ENCODE measurements at regions not wholly inside any gene's neighbourhood (a gene's known extent, or its start where the extent isn't known, plus 50 kb on each side); places are given as distances from the start of the nearest gene placed in this dataset.

DNA sequence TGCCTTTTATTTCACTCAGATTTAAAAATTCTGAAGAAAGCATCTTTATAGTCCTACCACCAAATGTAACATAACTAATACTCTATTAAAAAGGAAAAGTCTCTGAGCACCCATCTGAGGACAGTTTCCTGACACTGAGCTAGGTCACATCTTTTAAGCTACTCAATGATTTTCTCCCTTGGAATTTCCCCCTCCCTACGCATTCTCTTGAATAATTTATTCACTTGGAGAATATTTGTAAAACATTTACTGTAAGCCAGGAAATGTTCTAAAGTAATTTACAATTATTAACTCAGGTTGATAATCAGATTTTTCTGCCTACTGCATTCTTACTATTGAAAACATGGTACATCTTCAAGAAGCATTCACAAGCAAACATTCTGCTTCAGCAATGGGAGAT, 297.2 kb upstream of the VSTM2A start:
- no peaks in the 10 kb centered on the region for H3K36me3 ChIP-seq (ENCODE audit: insufficient read depth, low read length)
- H3K27me3 ChIP-seq (ENCODE audit: insufficient read depth, low read length, poor library complexity, severe bottlenecking) = no peaks in the 10 kb centered on the region
- H4K20me1 ChIP-seq (ENCODE audit: insufficient read depth, low read length, poor library complexity, severe bottlenecking) = no peaks in the 10 kb centered on the region
- H3K9me3 ChIP-seq (ENCODE audit: insufficient read depth, low read depth, low read length) = no peaks in the 10 kb centered on the region
- no peak overlapping the region for H3K9ac ChIP-seq (ENCODE audit: low read depth, low read length, poor library complexity, severe bottlenecking)
- H3K4me1 ChIP-seq (ENCODE audit: insufficient read depth, low read length, poor library complexity, severe bottlenecking) = no peaks in the 10 kb centered on the region
- no peaks in the 10 kb centered on the region for H3F3A ChIP-seq (ENCODE audit: low read depth)
- H2AFZ ChIP-seq (ENCODE audit: low read length) = no peak overlapping the region
- no peak overlapping the region for H3K4me3 ChIP-seq (ENCODE audit: low read length, poor library complexity, severe bottlenecking)
- TF ChIP-seq, protein P1, sequence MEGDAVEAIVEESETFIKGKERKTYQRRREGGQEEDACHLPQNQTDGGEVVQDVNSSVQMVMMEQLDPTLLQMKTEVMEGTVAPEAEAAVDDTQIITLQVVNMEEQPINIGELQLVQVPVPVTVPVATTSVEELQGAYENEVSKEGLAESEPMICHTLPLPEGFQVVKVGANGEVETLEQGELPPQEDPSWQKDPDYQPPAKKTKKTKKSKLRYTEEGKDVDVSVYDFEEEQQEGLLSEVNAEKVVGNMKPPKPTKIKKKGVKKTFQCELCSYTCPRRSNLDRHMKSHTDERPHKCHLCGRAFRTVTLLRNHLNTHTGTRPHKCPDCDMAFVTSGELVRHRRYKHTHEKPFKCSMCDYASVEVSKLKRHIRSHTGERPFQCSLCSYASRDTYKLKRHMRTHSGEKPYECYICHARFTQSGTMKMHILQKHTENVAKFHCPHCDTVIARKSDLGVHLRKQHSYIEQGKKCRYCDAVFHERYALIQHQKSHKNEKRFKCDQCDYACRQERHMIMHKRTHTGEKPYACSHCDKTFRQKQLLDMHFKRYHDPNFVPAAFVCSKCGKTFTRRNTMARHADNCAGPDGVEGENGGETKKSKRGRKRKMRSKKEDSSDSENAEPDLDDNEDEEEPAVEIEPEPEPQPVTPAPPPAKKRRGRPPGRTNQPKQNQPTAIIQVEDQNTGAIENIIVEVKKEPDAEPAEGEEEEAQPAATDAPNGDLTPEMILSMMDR (conservative IDR thresholded peaks at IDR 0.05; ENCODE audit: low read length) = no peak
- TF ChIP-seq EZH2phosphoT487 (IDR thresholded peaks at IDR 0.05; ENCODE audit: borderline replicate concordance) = no peak
- H3K9me2 ChIP-seq (replicated peaks; ENCODE audit: low read depth, low read length) = no peaks in the 10 kb centered on the region
- no peaks in the 10 kb centered on the region for H3K79me2 ChIP-seq (ENCODE audit: insufficient read depth, low read length)
- no peak overlapping the region for H3K4me2 ChIP-seq (ENCODE audit: low read depth, low read length, poor library complexity, severe bottlenecking)

- Histone ChIP-seq H3K9ac (ENCODE audit: low read depth, low read length, poor library complexity, severe bottlenecking) (no peak overlapping the region), H2AFZ (ENCODE audit: low read length) (no peak overlapping the region), H3K4me1 (ENCODE audit: insufficient read depth, low read length, poor library complexity, severe bottlenecking) (no peaks in the 10 kb centered on the region), H3K79me2 (ENCODE audit: insufficient read depth, low read length) (no peaks in the 10 kb centered on the region), H3K4me3 (ENCODE audit: low read length, poor library complexity, severe bottlenecking) (no peak overlapping the region), H3K27me3 (ENCODE audit: insufficient read depth, low read length, poor library complexity, severe bottlenecking) (no peaks in the 10 kb centered on the region), H4K20me1 (ENCODE audit: insufficient read depth, low read length, poor library complexity, severe bottlenecking) (no peaks in the 10 kb centered on the region), H3K36me3 (ENCODE audit: insufficient read depth, low read length) (no peaks in the 10 kb centered on the region), H3K9me3 (ENCODE audit: insufficient read depth, low read depth, low read length) (no peaks in the 10 kb centered on the region), H3F3A (ENCODE audit: low read depth) (no peaks in the 10 kb centered on the region), H3K4me2 (ENCODE audit: low read depth, low read length, poor library complexity, severe bottlenecking) (no peak overlapping the region), H3K9me2 (replicated peaks; ENCODE audit: low read depth, low read length) (no peaks in the 10 kb centered on the region)
- no peak for TF ChIP-seq EZH2phosphoT487 (IDR thresholded peaks at IDR 0.05; ENCODE audit: borderline replicate concordance)
- TF ChIP-seq, protein P1 (conservative IDR thresholded peaks at IDR 0.05; ENCODE audit: low read length) = no peak
Measured at GRCh38 chr7:54249686-54250085, 292.5 kb upstream of the VSTM2A start.

GRCh38 chr7:54252256-54253035, 289.7 kb upstream of the VSTM2A start:
- Histone ChIP-seq H4K20me1 (ENCODE audit: insufficient read depth, low read length, poor library complexity, severe bottlenecking) (no peaks in the 10 kb centered on the region), H3K9me3 (ENCODE audit: insufficient read depth, low read depth, low read length) (no peaks in the 10 kb centered on the region), H3K4me3 (ENCODE audit: low read length, poor library complexity, severe bottlenecking) (no peak overlapping the region), H3K9me2 (replicated peaks; ENCODE audit: low read depth, low read length) (no peaks in the 10 kb centered on the region), H3K79me2 (ENCODE audit: insufficient read depth, low read length) (no peaks in the 10 kb centered on the region), H3K4me2 (ENCODE audit: low read depth, low read length, poor library complexity, severe bottlenecking) (no peak overlapping the region), H3K9ac (ENCODE audit: low read depth, low read length, poor library complexity, severe bottlenecking) (no peak overlapping the region), H2AFZ (ENCODE audit: low read length) (no peak overlapping the region), H3K27me3 (ENCODE audit: insufficient read depth, low read length, poor library complexity, severe bottlenecking) (no peaks in the 10 kb centered on the region), H3K4me1 (ENCODE audit: insufficient read depth, low read length, poor library complexity, severe bottlenecking) (no peaks in the 10 kb centered on the region), H3F3A (ENCODE audit: low read depth) (no peaks in the 10 kb centered on the region), H3K36me3 (ENCODE audit: insufficient read depth, low read length) (no peaks in the 10 kb centered on the region)
- TF ChIP-seq, protein P1 (conservative IDR thresholded peaks at IDR 0.05; ENCODE audit: low read length) = no peak
- TF ChIP-seq EZH2phosphoT487 (IDR thresholded peaks at IDR 0.05; ENCODE audit: borderline replicate concordance) = no peak

All from Loucy (cell line).